Hematopoietic multipotent progenitor cell treated with erythropoietin and hydrocortisone succinate and interleukin-3 and kit ligand, for 6 days (in vitro differentiated cells): ENCODE measurements at regions not wholly inside any gene's neighbourhood (a gene's known extent, or its start where the extent isn't known, plus 50 kb on each side); places are given as distances from the start of the nearest gene placed in this dataset.
A peak's percentile ranks its signal among the peaks of the same experiment; 100 is the strongest.
"Not testable (repeated sequence)": the region's sequence is repeated elsewhere in the genome, so short reads cannot be mapped to it uniquely, and the experiment has no call there.

Experiments
- DNase-seq: peaks from one replicate; pipeline ENCODE4 v3.0.0-alpha.2; 2015

GRCh38 chr7:20466543-20467021 lies 135.9 kb downstream of the ITGB8 start:
- peak; percentile 46 for DNase-seq

- no peak for DNase-seq
Measured at GRCh38 chr7:20470082-20470481, 139.4 kb downstream of the ITGB8 start.

GRCh38 chr7:20470726-20471125 lies 140.0 kb downstream of the ITGB8 start:
- peak; percentile 85 for DNase-seq

GRCh38 chr7:20474249-20474648 lies 141.2 kb upstream of the ABCB5 start:
- DNase-seq, result no peak

GRCh38 chr7:20475756-20476155 lies 139.7 kb upstream of the ABCB5 start:
- peak; percentile 38 for DNase-seq

- DNase-seq, result no peak
Measured at GRCh38 chr7:20477067-20477466, 138.4 kb upstream of the ABCB5 start.

GRCh38 chr7:20479706-20480105 lies 135.8 kb upstream of the ABCB5 start:
- DNase-seq, result no peak

- DNase-seq, result no peak
Measured at GRCh38 chr7:20482071-20482470, 133.4 kb upstream of the ABCB5 start.

GRCh38 chr7:20484356-20484755 lies 131.1 kb upstream of the ABCB5 start:
- peak; percentile 36 for DNase-seq

- no peak for DNase-seq
Measured at GRCh38 chr7:20488850-20489249, 126.6 kb upstream of the ABCB5 start.

- DNase-seq, result no peak
Measured at GRCh38 chr7:20491284-20491683, 124.2 kb upstream of the ABCB5 start.

GRCh38 chr7:20494566-20494965 lies 120.9 kb upstream of the ABCB5 start:
- DNase-seq, result no peak

- DNase-seq, result not testable (repeated sequence)
Measured at GRCh38 chr7:20501473-20501872, 114.0 kb upstream of the ABCB5 start.

GRCh38 chr7:20503278-20503950 lies 112.1 kb upstream of the ABCB5 start:
- peak; percentile 26 for DNase-seq

GRCh38 chr7:20504060-20504459 lies 111.4 kb upstream of the ABCB5 start:
- no peak for DNase-seq

GRCh38 chr7:20506175-20506574 lies 109.3 kb upstream of the ABCB5 start:
- DNase-seq, result peak; percentile 44

GRCh38 chr7:20507157-20507556 lies 108.3 kb upstream of the ABCB5 start:
- no peak for DNase-seq

- DNase-seq, result no peak
Measured at GRCh38 chr7:20508109-20508508, 107.4 kb upstream of the ABCB5 start.

GRCh38 chr7:20509892-20510572 lies 105.4 kb upstream of the ABCB5 start:
- no peak for DNase-seq

- no peak for DNase-seq
Measured at GRCh38 chr7:20510573-20510900, 104.9 kb upstream of the ABCB5 start.

- no peak for DNase-seq
Measured at GRCh38 chr7:20513341-20513740, 102.1 kb upstream of the ABCB5 start.

GRCh38 chr7:20513897-20514296 lies 101.6 kb upstream of the ABCB5 start:
- DNase-seq, result no peak

- DNase-seq, result peak; percentile 80
Measured at GRCh38 chr7:20514364-20514763, 101.1 kb upstream of the ABCB5 start.

GRCh38 chr7:20519645-20520044 lies 95.8 kb upstream of the ABCB5 start:
- no peak for DNase-seq

- DNase-seq, result no peak
Measured at GRCh38 chr7:20520530-20520929, 94.9 kb upstream of the ABCB5 start.
